Activated CD4-positive, CD25-positive, alpha-beta regulatory T cell treated with anti-CD3 and anti-CD28 coated beads, Interleukin-2, amount 50 U/mL, for 72 hours (primary cell): ENCODE measurements at regions not wholly inside any gene's neighbourhood (a gene's known extent, or its start where the extent isn't known, plus 50 kb on each side); places are given as distances from the start of the nearest gene placed in this dataset.

Experiments
- DNase-seq: peaks from one replicate; pipeline ENCODE4 v3.0.0; 2021

GRCh38 chr15:62975515-62975914 lies 67.0 kb upstream of the TPM1 start:
- no peak for DNase-seq

- DNase-seq: no peak
Measured at GRCh38 chr15:62976301-62976881, 66.2 kb upstream of the TPM1 start.

GRCh38 chr15:62977952-62978811 lies 64.4 kb upstream of the TPM1 start:
- DNase-seq: no peak

DNA sequence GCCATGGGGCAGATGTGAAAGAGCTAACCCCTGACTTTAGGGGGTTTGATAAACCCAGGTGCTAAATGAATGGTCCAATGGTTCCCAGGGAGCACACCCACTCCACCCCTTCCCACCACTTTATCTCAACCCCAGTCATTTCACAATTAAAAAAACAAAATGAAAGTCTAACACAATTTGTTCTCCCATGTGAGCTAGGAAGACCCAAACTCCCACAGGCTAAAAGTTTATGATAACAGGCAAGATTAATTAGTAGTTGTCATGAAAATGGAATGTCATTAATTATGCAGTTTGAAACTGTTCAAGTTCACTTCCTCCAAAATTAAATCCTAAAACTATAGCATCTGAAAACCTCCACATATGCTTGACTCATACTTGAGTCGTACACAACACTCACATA lies 63.3 kb upstream of the TPM1 start:
- DNase-seq: no peak

GRCh38 chr15:62981071-62981470 lies 61.5 kb upstream of the TPM1 start:
- no peak for DNase-seq

DNA sequence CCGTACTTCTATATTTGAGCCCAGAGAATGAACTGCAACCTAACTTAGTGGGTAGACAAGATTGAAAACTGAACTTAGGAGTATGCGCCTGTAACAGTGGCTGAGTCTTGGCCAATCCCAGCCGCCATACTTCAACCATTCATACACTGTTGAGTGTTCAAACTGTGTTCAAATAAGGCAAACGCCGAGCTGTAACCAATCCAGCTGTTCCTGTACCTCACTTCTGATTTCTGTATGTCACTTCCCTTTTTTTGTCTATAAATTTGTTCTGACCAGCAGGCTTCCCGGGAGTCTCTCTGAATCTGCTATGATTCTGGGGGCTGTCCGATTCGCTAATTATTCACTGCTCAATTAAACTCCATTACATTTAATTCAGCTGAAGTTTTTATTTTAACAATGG lies 58.6 kb upstream of the TPM1 start:
- no peak for DNase-seq

- DNase-seq: no peak
Measured at GRCh38 chr15:62985768-62986167, 56.8 kb upstream of the TPM1 start.

GRCh38 chr15:62986948-62987347 lies 55.6 kb upstream of the TPM1 start:
- no peak for DNase-seq

- DNase-seq: no peak
Measured at GRCh38 chr15:62988701-62989100, 53.8 kb upstream of the TPM1 start.

DNA sequence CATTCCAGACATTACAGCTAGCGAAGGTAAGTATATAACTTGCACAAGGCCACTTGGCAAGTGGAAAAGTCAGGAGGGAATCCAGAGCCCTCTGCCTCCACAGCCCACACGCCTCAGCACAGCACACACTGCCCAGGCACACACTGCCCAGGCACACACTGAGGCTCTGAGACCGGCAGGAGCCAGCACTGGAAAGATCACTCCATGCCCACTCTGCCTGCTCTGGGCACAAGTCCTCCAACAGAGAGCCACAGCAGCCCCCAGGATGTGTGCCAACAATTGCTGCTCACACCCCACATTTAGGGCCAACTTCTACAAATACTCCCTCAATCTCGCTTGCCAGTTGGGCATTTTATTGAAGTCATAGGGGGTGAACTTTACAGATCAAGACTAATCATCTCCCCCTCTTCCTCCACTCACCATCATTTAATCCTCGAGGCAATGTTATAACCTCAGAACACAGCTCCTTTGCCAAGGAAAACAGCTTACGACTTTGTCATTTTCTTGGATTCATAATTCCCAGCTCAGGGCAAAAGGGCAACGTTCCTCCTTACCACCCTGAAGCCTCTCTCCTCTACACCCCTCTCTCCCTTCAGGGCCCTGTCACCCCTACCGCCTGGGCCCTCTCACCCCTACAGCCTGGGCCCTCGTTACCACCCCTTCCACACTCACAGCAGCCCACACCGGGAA lies 53.0 kb upstream of the TPM1 start:
- no peak for DNase-seq

DNA sequence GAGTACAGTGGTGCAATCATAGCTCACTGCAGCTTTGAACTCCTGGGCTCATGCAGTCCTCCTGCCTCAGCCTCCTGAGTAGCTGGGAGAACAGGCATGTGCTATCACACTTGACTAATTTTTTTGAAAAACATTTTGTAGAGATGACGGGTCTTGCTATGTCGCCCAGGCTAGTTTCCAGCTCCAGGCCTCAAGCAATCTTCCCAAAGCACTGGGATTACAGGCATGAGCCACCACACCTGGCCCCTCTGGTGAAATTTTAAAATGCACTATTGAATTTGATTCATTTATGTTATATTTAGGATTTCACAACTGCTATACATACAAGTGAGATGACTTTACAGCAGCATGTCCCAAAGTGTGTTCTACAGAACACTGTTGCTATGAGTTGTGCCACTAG lies 50.8 kb upstream of the TPM1 start:
- no peak for DNase-seq

DNA sequence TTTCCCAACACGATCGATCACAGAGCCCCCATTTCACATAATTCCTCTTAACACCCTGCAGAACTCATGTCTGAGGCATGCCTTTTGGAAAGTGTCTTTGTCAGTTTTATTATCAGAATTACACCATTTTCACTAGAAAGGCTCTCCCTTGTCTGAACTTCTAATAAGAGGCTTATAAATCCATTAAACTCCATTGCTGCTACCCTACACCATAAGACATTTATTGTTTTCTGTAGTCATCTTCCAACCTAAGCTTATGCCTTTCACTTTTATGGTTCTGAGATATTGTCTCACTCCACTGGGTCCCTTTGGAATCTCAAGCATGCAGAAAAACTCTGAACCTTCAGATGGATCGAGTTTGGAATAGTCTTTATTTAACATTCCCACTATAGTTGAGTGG lies 50.2 kb upstream of the TPM1 start:
- no peak for DNase-seq
